ENCODE measurements at regions not wholly inside any gene's neighbourhood (a gene's known extent, or its start where the extent isn't known, plus 50 kb on each side); places are given as distances from the start of the nearest gene placed in this dataset.
"Not testable (repeated sequence)": the region's sequence is repeated elsewhere in the genome, so short reads cannot be mapped to it uniquely, and the experiment has no call there.

GRCh38 chr3:106355873-106356272 lies 487.1 kb upstream of the CBLB start:
- Histone ChIP-seq H3K4me1 (ENCODE audit: insufficient read depth, low read length) (no peaks in the 10 kb centered on the region), H3K9me3 (ENCODE audit: control insufficient read depth, insufficient read depth, low read length) (no peaks in the 10 kb centered on the region), H3K36me3 (ENCODE audit: insufficient read depth, low read length) (no peaks in the 10 kb centered on the region), H3K9ac (ENCODE audit: low read depth, low read length) (no peak overlapping the region)

GRCh38 chr3:106359692-106360091 lies 490.9 kb upstream of the CBLB start:
- Histone ChIP-seq H3K9ac (ENCODE audit: low read depth, low read length) (no peak overlapping the region), H3K36me3 (ENCODE audit: insufficient read depth, low read length) (no peaks in the 10 kb centered on the region), H3K4me1 (ENCODE audit: insufficient read depth, low read length) (no peaks in the 10 kb centered on the region), H3K9me3 (ENCODE audit: control insufficient read depth, insufficient read depth, low read length) (no peaks in the 10 kb centered on the region)

GRCh38 chr3:106360901-106361300 lies 492.1 kb upstream of the CBLB start:
- H3K9ac ChIP-seq (ENCODE audit: low read depth, low read length); H3K9me3 ChIP-seq (ENCODE audit: control insufficient read depth, insufficient read depth, low read length); H3K4me1 ChIP-seq (ENCODE audit: insufficient read depth, low read length); H3K36me3 ChIP-seq (ENCODE audit: insufficient read depth, low read length): not testable (repeated sequence)

- Histone ChIP-seq H3K4me1 (ENCODE audit: insufficient read depth, low read length) (no peaks in the 10 kb centered on the region), H3K9me3 (ENCODE audit: control insufficient read depth, insufficient read depth, low read length) (no peaks in the 10 kb centered on the region), H3K36me3 (ENCODE audit: insufficient read depth, low read length) (no peaks in the 10 kb centered on the region), H3K9ac (ENCODE audit: low read depth, low read length) (no peak overlapping the region)
Observed at GRCh38 chr3:106364477-106364876, 495.7 kb upstream of the CBLB start.

GRCh38 chr3:106365061-106365691 lies 496.4 kb upstream of the CBLB start:
- Histone ChIP-seq H3K9ac (ENCODE audit: low read depth, low read length) (no peak overlapping the region), H3K36me3 (ENCODE audit: insufficient read depth, low read length) (no peaks in the 10 kb centered on the region), H3K4me1 (ENCODE audit: insufficient read depth, low read length) (no peaks in the 10 kb centered on the region), H3K9me3 (ENCODE audit: control insufficient read depth, insufficient read depth, low read length) (no peaks in the 10 kb centered on the region)

- no peaks in the 10 kb centered on the region for H3K36me3 ChIP-seq (ENCODE audit: insufficient read depth, low read length)
Observed at GRCh38 chr3:106366352-106366751, 497.5 kb upstream of the CBLB start.

GRCh38 chr3:106367496-106367895 lies 498.7 kb upstream of the CBLB start:
- Histone ChIP-seq H3K9me3 (ENCODE audit: control insufficient read depth, insufficient read depth, low read length) (no peaks in the 10 kb centered on the region), H3K36me3 (ENCODE audit: insufficient read depth, low read length) (no peaks in the 10 kb centered on the region), H3K9ac (ENCODE audit: low read depth, low read length) (no peak overlapping the region), H3K4me1 (ENCODE audit: insufficient read depth, low read length) (no peaks in the 10 kb centered on the region)

More at GRCh38 chr3:106366352-106366751, 497.5 kb upstream of the CBLB start:
- no peaks in the 10 kb centered on the region for H3K4me1 ChIP-seq (ENCODE audit: insufficient read depth, low read length)
- H3K9me3 ChIP-seq (ENCODE audit: control insufficient read depth, insufficient read depth, low read length), result no peaks in the 10 kb centered on the region
- H3K9ac ChIP-seq (ENCODE audit: low read depth, low read length), result no peak overlapping the region

- H3K36me3 ChIP-seq (ENCODE audit: insufficient read depth, low read length), result no peaks in the 10 kb centered on the region
- H3K9ac ChIP-seq (ENCODE audit: low read depth, low read length), result no peak overlapping the region
- no peaks in the 10 kb centered on the region for H3K9me3 ChIP-seq (ENCODE audit: control insufficient read depth, insufficient read depth, low read length)
- H3K4me1 ChIP-seq (ENCODE audit: insufficient read depth, low read length), result no peaks in the 10 kb centered on the region
Observed at GRCh38 chr3:106371221-106371970, 502.6 kb upstream of the CBLB start.

- Histone ChIP-seq H3K9me3 (ENCODE audit: control insufficient read depth, insufficient read depth, low read length) (no peaks in the 10 kb centered on the region), H3K9ac (ENCODE audit: low read depth, low read length) (no peak overlapping the region), H3K4me1 (ENCODE audit: insufficient read depth, low read length) (no peaks in the 10 kb centered on the region), H3K36me3 (ENCODE audit: insufficient read depth, low read length) (no peaks in the 10 kb centered on the region)
Observed at GRCh38 chr3:106371971-106372805, 503.4 kb upstream of the CBLB start.

- no peaks in the 10 kb centered on the region for H3K4me1 ChIP-seq (ENCODE audit: insufficient read depth, low read length)
- H3K9me3 ChIP-seq (ENCODE audit: control insufficient read depth, insufficient read depth, low read length), result no peaks in the 10 kb centered on the region
- no peak overlapping the region for H3K9ac ChIP-seq (ENCODE audit: low read depth, low read length)
- no peaks in the 10 kb centered on the region for H3K36me3 ChIP-seq (ENCODE audit: insufficient read depth, low read length)
Observed at GRCh38 chr3:106372806-106373190, 504.0 kb upstream of the CBLB start.

- Histone ChIP-seq H3K4me1 (ENCODE audit: insufficient read depth, low read length) (no peaks in the 10 kb centered on the region), H3K9me3 (ENCODE audit: control insufficient read depth, insufficient read depth, low read length) (no peaks in the 10 kb centered on the region), H3K36me3 (ENCODE audit: insufficient read depth, low read length) (no peaks in the 10 kb centered on the region), H3K9ac (ENCODE audit: low read depth, low read length) (no peak overlapping the region)
Observed at GRCh38 chr3:106376016-106376570, 507.3 kb upstream of the CBLB start.

- Histone ChIP-seq H3K36me3 (ENCODE audit: insufficient read depth, low read length) (no peaks in the 10 kb centered on the region), H3K9me3 (ENCODE audit: control insufficient read depth, insufficient read depth, low read length) (no peaks in the 10 kb centered on the region), H3K4me1 (ENCODE audit: insufficient read depth, low read length) (no peaks in the 10 kb centered on the region), H3K9ac (ENCODE audit: low read depth, low read length) (no peak overlapping the region)
Observed at GRCh38 chr3:106379251-106379750, 510.5 kb upstream of the CBLB start.

- Histone ChIP-seq H3K9ac (ENCODE audit: low read depth, low read length) (no peak overlapping the region), H3K4me1 (ENCODE audit: insufficient read depth, low read length) (no peaks in the 10 kb centered on the region), H3K9me3 (ENCODE audit: control insufficient read depth, insufficient read depth, low read length) (no peaks in the 10 kb centered on the region), H3K36me3 (ENCODE audit: insufficient read depth, low read length) (no peaks in the 10 kb centered on the region)
Observed at GRCh38 chr3:106380232-106380631, 511.4 kb upstream of the CBLB start.

GRCh38 chr3:106381286-106381938 lies 512.6 kb upstream of the CBLB start:
- Histone ChIP-seq H3K9ac (ENCODE audit: low read depth, low read length) (no peak overlapping the region), H3K9me3 (ENCODE audit: control insufficient read depth, insufficient read depth, low read length) (no peaks in the 10 kb centered on the region)

More at GRCh38 chr3:106381286-106381938, 512.6 kb upstream of the CBLB start:
- Histone ChIP-seq H3K4me1 (ENCODE audit: insufficient read depth, low read length) (no peaks in the 10 kb centered on the region), H3K36me3 (ENCODE audit: insufficient read depth, low read length) (no peaks in the 10 kb centered on the region)

Data from ES-I3 (cell line).